ENCODE measurements at regions not wholly inside any gene's neighbourhood (a gene's known extent, or its start where the extent isn't known, plus 50 kb on each side); places are given as distances from the start of the nearest gene placed in this dataset.

DNA sequence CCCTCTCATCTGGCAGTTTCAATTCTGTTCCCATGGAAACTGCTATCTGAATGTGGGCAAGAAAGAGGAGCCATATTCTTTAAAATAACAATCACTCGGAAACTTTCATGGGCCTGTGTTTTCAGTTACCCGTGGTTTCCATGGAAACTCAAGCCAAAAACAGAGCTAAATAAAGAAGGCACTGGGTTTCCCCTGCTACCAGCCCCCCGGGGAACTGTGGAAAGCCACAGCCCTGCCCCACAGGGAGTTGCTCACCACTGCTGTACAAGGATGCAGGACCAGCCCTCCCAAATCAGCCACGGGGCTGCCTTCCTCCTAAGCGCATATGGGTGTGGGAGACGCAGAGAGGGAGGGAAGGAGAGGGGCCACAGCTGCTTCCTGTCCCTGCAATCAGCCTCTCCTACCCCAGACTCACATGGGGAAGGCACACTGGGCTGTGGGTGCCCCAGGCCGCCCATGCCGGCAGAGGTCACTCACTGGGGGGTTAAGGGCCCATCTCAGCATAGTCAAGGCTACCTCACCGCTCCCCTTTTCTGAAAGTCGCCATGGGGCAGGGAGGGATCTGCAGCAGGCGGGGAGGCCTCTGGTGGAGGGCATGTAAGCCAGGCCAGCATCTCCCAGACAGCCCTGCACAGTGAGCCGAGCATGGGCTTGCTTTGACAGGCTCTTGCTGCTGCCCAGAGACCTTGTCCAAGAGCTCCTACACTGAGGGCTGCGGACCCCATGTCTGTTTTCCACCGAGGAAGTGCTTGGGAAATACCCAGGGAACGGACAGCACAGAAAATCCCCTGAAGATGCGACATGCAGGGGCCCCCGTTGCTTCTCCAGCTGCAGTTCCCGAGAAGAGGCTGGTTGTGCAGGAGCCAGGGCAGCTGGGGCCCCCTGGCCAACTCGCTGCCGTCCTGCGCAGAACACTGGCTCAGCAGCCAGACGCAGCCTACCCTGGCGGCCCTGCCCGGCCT, 157.3 kb upstream of the PPP2R2D start:
- DNase-seq, result no peak

DNA sequence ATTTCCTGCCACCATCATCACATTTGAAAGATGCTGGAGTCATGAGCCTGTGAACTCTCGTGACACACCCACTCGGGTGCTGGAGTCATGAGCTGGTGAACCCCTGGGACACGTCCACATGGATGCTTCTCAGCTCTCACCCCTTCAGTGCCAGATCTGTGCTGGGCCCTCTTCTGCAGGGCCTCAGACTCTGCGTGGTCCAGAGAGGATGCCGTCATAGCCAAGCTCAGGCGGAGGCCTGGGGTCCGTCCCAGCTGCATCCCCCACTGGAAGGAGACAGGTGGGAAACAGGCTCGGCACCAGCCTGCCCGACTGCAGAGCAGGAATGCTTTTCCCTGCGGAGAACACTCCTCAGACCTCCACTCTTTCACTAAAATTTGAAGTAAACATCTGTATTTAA, 156.5 kb upstream of the PPP2R2D start:
- no peak for DNase-seq

DNA sequence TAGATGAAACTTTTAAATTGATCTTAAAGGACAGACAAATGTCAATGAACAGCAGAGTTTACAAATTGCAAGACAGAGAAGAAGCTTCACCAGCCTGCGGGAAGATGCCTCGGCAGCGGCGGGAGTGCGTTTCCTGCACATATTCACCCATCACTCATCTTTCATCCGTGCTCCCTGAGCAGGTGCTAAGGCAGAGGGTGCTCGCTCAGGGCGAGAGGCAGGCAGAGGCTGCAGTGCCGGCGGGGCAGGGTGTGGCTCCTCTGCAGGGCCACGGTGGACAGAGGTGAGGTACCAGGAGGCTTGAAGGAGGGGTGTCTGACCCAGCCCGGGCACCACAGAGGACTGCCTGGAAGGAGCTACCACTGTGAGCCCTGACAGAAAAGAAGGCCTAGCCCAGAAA, 155.2 kb upstream of the PPP2R2D start:
- DNase-seq, result no peak

DNA sequence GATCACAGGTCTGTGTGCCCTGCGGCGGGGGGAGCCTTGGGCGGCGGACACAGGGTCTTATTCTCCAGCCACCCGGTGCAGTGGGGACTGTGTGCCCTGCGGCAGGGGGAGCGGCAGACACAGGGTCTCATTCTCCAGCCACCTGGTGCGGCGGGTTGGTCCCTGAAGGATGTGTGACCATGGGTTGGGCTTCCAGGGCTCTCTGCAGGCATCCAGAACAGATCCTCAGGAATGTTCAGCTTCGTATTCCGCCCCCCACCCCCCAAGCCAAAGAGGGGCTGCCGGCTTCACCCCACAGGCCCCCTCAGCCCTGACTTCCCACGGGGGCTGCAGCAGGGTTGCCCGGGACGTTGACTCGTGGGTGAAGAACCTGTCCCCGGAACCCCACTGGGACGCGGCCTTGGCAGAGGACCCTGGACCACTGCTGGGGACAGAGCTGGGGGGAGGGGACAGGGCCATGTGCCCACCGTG, 154.5 kb upstream of the PPP2R2D start:
- DNase-seq, result no peak

DNA sequence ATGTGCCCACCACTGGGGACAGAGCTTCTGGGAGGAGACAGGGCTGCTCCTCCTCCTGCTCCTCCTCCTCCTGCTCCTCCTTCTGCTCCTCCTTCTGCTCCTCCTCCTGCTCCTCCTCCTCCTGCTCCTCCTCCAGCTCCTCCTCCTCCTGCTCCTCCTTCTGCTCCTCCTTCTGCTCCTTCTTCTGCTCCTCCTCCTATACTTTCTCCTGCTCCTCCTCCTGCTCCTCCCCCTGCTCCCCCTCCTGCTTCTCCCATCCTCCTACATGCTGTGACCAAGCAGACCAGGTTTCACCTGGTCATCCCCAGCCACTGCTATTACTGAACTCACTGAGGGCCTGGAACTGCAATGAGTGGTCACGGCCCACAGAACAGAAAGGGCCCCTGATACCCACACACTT, 154.0 kb upstream of the PPP2R2D start:
- no peak for DNase-seq

DNA sequence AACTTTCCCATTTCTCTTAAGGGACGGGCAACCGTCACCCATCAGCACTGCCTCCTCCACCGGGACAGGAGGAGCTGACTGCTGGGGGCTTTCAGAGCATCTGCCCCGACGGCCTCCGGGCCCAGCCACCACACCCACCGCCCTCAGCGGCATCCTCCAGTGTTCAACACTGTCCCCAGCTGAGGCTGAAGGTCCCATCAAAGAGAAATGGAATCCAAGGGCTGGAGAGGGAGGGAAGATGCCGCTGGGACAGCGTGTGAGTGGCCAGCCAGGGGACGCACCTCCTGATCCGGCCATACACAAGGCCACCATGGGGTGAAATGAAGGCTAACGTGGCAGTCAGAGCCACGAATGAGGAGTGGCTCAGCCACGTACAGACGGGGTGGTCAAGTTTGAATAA, 153.6 kb upstream of the PPP2R2D start:
- no peak for DNase-seq

DNA sequence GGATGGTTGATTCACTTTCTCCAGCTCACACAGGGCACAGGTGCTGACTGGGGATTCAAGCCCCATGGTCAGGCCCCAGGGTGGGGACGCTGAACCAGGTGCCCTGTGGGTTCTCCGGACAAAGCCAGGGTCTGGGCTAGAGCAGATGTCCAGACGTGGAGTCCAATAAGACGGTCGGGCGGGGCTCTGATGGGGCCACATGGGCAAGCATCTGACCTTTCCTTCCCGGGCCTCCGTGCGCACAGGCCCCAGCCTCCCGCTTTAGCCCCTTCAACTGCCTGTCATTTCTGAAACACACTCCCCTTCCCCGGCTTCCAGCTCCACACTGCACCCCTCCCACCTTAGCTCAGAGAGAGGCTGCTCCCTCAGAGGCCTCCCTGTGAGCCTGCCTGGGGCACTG, 153.0 kb upstream of the PPP2R2D start:
- DNase-seq, result no peak

DNA sequence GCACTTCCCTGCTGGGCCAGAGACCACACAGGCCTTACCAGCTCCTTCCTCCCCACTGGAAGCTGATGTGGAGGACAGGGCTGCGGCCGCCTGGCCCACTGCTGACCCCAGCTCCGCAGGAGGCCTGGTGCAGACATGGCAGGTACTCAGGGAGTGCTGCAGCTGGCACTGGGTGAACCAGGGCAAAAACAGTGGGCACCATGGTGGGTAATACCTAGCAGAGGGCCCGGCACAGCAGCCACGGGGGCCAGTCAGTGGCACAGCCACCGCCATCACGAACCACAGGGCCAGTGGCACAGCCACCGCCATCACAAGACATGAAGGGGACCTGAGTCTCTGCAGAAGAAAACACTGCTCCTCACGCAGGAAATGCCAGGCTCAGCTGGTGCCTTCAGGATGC, 152.6 kb upstream of the PPP2R2D start:
- no peak for DNase-seq

DNA sequence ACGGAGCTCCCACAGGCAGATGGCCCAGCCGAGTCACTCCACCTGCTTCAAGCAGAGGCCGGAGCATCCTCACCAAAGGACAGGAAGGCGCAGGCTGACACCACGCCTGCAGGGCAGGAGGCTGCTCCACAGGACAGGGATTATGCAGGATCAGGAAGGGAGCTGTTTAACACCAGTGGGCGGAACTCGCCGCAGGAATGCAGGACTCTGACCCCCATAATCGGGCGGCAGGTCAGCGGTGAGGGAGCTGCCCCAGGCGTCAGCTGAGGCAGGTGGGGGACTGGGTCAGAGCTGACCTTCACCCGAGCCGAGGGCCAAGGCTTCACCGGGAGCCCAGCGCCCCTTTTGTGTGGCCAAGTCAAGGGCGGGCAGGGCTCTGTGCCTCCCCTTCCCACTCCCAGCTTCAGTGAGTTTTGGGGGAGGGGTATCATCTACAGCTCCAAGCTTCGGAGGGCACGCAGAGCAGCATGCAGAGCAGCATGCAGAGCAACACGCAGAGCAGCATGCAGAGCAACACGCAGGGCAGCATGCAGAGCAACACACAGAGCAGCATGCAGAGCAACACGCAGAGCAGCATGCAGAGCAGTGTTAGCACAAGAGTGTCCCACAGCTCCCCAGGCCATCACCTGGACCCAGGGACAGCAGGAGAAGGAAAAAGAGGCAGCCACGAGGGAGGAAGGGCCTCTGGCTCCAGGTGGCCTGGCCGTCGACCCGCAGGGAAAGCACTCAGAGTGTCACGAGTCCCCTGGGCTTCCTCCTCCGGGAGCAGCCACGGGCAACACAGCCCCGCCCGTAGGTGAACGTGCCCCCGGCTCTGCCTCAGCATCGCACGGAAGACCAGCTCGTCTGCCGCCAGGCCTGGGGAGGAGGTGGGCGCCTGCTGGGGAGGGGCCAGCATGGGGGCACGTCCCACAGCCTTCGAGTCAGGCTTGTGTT, 151.7 kb upstream of the PPP2R2D start:
- DNase-seq, result no peak

DNA sequence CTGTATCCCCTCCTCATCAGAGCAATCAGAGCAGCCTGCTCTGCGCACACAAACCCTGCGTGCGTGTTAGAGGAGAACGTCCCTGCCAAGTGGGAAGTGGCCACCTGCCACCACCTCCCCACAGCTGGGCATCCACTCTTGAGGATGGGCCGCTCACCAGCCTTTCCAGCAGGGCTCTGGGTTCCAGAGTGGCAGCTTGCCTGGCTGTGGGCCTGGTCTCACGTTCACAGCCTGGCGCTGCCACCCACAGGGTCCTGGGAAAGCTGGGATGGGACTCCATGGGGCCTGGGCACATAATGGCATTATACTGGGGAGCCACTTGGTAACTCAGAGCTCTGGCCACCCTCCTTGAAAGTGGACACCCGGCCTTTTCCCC, 151.1 kb upstream of the PPP2R2D start:
- DNase-seq, result no peak

DNA sequence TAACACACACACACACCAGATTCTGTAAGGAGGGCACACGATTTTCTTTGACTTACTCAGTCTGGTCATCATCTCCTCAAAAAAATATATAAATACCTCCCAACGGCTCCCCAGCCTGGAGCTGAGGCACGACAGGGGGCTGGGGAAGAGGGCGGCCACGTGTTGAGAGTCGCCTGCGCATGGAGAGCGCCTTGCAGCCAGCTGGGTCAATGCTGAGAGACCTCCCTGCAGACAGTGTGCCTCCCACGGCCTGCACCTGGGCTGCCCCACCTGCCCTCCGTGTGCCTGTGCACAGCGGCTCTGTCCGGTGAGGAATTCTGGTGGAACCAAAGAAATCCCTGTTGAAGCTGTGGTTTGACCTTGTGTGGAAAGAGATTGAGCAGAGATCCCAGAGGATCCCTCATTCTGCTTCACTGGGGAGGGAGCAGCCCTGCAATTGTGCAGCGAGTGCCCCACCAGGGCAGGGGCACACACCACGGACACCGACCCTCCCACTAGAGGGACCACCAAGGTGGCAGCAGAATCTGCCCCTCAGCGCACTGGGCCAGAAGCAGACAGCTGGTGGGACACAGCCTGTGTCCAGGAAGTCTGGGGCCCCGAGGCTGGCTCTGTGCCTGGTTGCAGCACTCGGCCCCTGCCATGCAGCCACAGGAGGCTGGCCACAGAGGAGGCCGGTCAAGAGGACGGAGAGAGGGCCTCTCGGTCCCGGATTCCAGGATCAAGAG, 150.5 kb upstream of the PPP2R2D start:
- no peak for DNase-seq

DNA sequence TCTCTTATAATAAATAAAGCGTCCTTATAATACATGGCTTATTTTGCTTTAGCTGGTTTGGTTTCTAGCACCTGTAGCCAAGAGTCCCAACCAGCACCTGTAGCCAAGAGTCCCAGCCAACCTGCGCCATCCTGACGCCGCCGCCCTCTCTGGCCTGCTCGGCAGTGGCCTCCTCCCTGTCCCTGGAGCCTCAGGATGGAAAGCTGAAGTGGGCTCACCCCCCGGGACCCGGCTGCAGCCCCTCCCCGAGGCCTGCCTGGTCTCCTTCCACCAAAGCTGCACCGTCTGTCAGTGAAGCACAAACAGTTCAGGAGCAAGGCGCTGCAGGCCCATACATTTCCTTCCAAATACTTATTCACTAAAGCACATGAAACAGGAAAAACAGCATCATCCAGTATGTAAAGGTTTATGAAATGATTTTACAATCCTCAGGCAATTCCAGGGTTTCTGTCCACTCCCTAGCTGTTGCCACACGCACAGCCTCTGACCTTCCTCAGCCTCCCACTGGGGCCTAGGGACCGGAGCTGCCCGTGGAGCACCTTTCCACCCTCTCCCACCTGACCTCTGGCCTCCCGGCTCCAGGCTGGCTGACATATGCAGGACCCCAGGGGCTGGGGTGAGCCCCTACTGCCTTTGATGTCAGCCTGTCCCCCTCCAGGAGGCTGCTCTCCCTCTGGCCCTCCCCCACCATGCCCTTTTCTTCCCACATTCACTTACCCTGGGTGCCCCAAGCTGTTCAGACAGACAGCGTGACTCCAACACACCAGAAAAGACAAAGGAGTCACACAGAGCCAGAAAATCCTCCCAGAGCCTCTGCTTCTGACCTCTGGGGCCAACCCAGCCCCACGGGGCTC, 149.6 kb upstream of the PPP2R2D start:
- DNase-seq, result no peak

DNA sequence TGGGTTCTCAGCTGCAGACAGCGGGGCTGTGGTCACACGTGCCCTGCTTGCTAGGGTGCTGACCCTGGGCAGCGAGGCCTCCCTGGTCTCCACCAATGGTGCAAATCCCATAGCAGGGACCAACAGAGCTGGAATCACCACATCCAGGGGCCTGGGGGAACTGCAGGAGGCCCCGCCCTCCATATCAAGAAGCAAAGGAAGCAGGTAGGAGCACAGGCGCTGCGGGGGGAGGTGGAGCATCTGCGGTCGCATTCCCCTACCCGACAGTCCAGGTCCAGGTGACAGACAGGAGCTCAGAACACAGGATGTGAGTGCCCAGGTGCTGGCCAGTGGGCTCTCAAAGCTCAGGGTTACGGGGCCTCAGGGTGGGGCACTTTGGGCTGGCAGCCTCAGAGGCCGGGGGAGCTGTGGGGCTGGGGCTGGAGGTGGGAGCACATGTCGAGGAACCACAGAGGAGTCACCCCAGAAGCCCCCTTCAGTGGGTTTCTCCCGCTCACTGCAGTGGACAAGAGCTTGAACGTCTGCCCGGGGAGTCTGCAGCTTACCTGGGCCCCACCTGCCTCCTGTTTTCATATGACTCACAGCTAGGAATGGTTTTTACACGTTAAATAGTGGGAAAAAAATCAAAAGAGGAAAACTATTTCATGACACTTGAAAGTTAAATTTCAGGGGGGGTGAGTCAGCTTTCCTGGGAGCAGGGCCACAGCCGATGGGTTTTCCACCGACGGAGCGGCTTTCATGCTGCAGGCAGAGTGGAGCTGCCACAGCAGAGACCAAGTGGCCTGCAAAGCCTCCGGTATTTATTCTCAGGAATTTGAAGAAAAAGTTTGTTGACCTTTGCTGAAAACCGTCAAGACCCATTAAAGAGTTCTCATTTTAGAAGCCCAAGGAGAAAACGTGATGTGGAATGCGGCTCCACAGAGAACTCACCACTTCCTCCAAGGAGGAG, 148.7 kb upstream of the PPP2R2D start:
- no peak for DNase-seq

DNA sequence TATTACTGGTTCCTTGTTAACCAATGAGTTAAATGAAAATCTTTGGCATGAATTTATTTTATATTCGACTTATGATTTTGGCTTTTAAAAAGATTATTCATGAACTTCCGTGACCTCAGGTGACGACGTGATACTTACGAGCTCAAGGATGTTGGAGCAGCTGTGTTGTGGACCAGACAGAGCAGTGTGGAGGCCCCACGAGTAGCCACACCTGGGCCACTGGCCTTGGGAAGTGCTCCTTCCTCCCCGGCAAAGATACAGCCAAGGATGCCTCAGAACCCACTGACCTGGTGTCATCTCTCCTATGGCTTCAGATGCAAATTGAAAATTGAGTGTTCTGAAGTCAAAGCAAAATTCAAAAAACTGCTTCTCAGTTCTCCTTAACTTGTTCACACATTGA, 147.5 kb upstream of the PPP2R2D start:
- no peak for DNase-seq

DNA sequence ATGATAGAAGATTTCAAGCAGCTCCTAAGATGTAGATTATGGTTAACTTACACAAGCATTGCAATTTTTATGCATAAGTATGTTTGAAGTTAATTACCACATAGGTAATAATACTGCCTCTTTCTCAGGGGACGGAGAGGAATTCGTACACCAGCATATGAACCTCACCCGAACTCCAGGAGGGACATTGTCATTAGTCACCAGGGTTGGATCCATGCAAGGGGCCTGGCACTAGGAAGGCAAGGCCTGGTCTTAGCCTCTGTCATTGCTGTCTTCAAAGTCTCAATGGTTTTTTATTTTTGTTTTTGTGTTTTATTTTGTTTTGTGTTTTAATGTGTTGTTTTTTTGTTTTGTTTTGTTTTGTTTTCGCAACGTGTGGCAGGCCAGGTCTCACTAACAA, 145.6 kb upstream of the PPP2R2D start:
- DNase-seq, result no peak

DNA sequence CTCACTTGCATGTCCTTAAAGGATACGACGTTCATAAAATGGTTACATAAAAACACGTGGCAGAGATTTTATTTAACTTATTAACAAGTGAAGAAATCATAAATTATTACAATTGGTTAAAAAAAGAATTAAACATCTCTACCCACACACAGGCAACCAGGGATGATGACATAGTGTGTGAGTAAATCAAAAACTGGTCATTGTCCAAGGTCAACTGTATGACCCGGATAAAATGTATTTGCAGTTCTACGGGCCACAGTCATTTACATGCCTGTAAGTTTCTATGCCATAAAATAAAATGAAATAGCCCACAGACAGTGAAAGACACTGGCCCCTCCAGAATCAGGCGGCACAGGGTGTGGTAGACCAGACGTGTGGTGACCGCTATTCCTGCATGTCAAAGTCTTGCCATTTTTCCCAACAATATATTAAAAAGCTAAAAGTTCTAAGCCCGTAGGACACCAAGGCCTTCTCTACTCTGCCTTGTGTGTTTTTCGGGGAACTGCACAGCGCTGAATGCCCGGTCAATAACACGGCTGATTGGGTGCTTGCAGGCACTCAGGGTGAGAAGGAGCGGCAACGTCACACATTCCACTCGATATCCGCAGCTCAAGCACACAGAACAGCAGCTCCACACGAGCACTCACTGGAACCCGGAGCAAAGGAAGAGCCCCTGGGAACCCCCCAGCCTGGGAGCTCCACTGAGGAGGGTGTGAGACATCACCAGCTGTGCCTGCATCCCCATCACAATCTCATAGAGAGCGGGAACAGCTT, 143.3 kb upstream of the PPP2R2D start:
- DNase-seq, result no peak

DNA sequence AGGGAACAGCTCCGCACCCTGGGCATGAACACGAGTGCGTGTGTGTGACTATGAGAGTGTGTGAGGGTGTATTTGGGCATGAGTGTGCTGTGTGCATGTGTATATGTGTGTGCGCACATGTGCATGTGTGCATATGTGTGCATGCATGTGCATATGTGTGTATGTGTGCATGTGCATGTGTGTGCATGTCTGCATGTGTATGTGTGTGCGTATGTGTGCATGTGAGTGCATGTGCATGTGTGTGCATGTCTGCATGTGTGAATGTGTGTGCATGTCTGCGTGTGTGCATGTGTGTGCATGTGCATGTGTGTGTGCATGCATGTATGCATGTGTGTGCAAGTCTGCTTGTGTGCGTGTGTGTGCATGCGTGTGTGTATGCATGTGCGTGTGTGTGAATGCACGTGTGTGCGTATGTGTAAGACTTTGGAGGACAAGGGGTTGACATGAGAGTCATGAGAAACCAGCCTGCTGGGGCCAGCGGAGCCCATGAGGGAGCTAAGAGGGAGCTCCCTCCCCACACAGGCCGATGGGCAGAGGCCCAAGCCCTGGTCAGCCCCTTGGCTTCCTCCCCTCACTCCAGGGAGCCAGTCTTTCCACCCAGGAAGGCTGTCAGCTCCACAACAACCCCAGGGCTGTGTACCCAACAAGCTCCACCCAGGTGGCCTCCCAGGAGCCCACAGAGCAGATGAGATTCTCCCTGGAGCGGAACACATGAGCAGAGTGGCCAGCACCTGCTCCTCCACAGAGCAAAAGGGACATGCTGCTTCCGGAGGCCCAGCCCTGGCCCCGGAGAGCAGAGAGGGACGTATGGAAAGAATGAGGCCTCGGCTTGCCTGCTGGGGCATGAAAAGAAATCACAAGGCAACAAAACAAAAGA, 142.5 kb upstream of the PPP2R2D start:
- no peak for DNase-seq

DNA sequence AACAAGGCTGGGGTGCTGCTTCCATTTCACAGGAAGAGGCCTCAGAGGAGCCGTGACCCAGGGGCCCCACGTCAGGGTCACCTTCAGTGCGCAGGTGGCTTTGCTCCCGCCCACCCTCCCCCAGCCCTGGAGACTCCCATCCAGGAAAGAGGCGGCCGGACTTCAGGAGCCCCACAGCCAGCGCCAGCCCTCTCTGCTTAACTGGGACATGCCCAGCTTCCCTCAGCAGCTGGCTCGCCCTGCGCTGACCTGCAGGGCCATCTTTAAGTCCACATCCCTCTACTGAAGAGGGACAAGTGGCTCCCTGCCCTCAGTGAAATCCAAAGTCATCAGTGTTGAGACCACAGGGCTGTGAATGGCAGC, 141.9 kb upstream of the PPP2R2D start:
- no peak for DNase-seq

DNA sequence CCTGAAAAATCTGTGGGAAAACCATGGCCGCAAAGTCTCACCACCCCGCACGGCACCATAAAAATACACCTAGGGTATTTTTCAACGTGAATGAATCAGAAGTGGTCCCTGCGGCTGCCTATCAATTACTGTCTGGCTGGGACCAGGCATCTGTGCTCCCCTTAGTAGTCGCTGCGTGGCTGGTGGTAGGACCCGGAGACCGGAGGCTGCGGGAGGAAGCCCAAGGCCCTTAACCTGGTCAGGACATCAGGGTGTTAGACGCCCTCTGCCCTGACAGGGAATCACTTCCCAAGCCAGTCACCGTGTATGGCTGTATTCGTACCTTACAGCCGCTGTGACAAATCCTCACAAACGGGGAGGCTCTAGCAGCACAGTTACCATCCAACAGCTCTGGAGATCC, 141.5 kb upstream of the PPP2R2D start:
- no peak for DNase-seq
